Hepatocyte (in vitro differentiated cells): ENCODE measurements at regions not wholly inside any gene's neighbourhood (a gene's known extent, or its start where the extent isn't known, plus 50 kb on each side); places are given as distances from the start of the nearest gene placed in this dataset.

Source experiments
- CTCF ChIP-seq: fragments of 200-600 bp; sonication (generic); IDR thresholded peaks from 2 replicates; pipeline ENCODE4 v1.5.1; 2016; ENCODE audit warnings: antibody characterized with exemption, mild to moderate bottlenecking; ENCODE audit not compliant: poor library complexity
- EZH2phosphoT487 ChIP-seq: fragments of 200-600 bp; sonication (generic); IDR thresholded peaks from one replicate; pipeline ENCODE4 v1.6.1; 2018; ENCODE audit warnings: antibody characterized with exemption, mild to moderate bottlenecking, low read depth, moderate library complexity; ENCODE audit not compliant: unreplicated experiment, severe bottlenecking

DNA sequence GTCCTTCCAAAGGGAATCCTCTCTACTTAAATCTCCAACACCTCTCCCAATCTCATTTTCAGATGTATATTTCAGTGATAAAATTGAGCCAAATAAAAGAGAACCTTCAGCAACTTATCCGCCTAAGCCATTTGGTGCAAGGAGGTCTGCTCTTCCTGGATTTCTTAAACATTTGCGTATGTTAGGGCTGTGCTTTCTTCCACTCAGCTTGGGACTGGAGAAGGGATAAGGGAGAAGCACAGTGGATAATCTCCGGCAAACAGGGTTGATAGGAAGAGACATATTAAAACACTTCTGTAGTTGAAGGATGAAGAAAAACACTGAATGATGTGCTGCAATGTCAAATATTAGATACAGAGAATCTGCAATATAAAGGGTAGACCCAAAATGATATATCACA lies 796.2 kb downstream of the KCNJ3 start:
- TF ChIP-seq CTCF (no peak), EZH2phosphoT487 (no peak)
